Glutamatergic neuron (in vitro differentiated cells): ENCODE measurements at regions not wholly inside any gene's neighbourhood (a gene's known extent, or its start where the extent isn't known, plus 50 kb on each side); places are given as distances from the start of the nearest gene placed in this dataset.

ENCODE experiments used
- DNase-seq: peaks from one replicate; pipeline ENCODE4 v3.0.0; 2022
- H3K27ac Mint-ChIP-seq: one replicate; pipeline ENCODE4 v1.8.0; 2020; ENCODE audit warnings: mild to moderate bottlenecking, mixed read lengths, inconsistent platforms; ENCODE audit not compliant: unreplicated experiment
- H3K27me3 Mint-ChIP-seq: one replicate; pipeline ENCODE4 v1.8.0; 2020; ENCODE audit warnings: mild to moderate bottlenecking, moderate library complexity, mixed read lengths, inconsistent platforms; ENCODE audit not compliant: unreplicated experiment
- H3K36me3 Mint-ChIP-seq: one replicate; pipeline ENCODE4 v1.8.0; 2020; ENCODE audit warnings: mild to moderate bottlenecking, mixed read lengths, inconsistent platforms; ENCODE audit not compliant: unreplicated experiment
- H3K4me1 Mint-ChIP-seq: one replicate; pipeline ENCODE4 v1.8.0; 2020; ENCODE audit warnings: mild to moderate bottlenecking, low read depth, mixed read lengths, inconsistent platforms; ENCODE audit not compliant: unreplicated experiment
- H3K4me3 Mint-ChIP-seq: one replicate; pipeline ENCODE4 v1.8.0; 2020; ENCODE audit warnings: mild to moderate bottlenecking, mixed read lengths, inconsistent platforms; ENCODE audit not compliant: unreplicated experiment
- H3K9me3 Mint-ChIP-seq: one replicate; pipeline ENCODE4 v1.8.0; 2020; ENCODE audit warnings: mild to moderate bottlenecking, moderate library complexity, mixed read lengths, inconsistent platforms; ENCODE audit not compliant: unreplicated experiment
- TF ChIP-seq, protein P1 (sequence below): fragments of 200-600 bp; sonication (generic); IDR thresholded peaks from one replicate; pipeline ENCODE4 v1.5.0; 2021; ENCODE audit not compliant: partially characterized antibody, unreplicated experiment

DNA sequence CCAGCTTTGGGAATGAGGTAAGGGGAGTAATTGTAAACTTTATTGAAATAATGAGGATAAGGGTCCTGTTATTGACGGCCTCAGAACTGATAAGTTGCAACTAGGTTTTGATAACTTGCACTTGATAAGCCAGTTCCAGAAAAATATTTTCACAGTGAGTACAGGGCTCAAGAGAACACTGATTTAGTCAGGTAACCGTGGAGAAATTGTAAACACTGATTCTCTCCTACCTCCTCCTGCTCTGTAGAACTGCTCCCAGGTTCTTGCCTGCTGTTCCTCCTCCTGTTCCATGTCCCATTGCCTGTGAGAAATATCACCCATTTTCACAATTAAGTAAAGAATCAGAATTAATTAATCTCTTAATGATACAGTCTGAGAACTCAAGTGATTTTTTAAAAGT, 55.0 kb upstream of the CXXC4 start:
- no peaks in the 10 kb centered on the region for H3K4me1 Mint-ChIP-seq
- TF ChIP-seq, protein P1, sequence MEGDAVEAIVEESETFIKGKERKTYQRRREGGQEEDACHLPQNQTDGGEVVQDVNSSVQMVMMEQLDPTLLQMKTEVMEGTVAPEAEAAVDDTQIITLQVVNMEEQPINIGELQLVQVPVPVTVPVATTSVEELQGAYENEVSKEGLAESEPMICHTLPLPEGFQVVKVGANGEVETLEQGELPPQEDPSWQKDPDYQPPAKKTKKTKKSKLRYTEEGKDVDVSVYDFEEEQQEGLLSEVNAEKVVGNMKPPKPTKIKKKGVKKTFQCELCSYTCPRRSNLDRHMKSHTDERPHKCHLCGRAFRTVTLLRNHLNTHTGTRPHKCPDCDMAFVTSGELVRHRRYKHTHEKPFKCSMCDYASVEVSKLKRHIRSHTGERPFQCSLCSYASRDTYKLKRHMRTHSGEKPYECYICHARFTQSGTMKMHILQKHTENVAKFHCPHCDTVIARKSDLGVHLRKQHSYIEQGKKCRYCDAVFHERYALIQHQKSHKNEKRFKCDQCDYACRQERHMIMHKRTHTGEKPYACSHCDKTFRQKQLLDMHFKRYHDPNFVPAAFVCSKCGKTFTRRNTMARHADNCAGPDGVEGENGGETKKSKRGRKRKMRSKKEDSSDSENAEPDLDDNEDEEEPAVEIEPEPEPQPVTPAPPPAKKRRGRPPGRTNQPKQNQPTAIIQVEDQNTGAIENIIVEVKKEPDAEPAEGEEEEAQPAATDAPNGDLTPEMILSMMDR: no peak
- H3K27me3 Mint-ChIP-seq: no peaks in the 10 kb centered on the region
- no peaks in the 10 kb centered on the region for H3K9me3 Mint-ChIP-seq
- DNase-seq: no peak
- H3K36me3 Mint-ChIP-seq: no peaks in the 10 kb centered on the region
- H3K4me3 Mint-ChIP-seq: no peak overlapping the region
- no peak overlapping the region for H3K27ac Mint-ChIP-seq

DNA sequence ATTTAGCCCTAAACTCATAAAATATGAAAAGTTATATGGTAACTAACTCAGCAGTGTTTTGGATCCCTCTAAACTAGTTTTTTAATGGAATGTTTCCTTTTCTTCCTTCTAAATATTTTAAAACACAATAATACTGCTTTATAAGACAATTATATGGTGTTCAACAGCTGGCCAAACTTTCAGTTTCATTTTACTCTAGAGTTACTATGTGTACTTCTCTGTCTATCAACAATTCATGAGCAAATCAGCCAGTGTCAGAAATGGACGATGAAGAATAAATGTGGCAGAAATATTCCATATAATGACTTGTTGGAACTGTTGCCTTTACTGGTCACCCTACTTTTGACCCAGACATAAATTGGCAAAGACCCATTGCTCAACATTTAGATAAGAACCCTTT, 64.8 kb upstream of the CXXC4 start:
- Mint-ChIP-seq H3K36me3 (no peaks in the 10 kb centered on the region), H3K4me1 (no peaks in the 10 kb centered on the region), H3K4me3 (no peak overlapping the region), H3K27ac (no peak overlapping the region), H3K9me3 (no peaks in the 10 kb centered on the region), H3K27me3 (no peaks in the 10 kb centered on the region)
- TF ChIP-seq, protein P1: no peak
- DNase-seq: no peak

DNA sequence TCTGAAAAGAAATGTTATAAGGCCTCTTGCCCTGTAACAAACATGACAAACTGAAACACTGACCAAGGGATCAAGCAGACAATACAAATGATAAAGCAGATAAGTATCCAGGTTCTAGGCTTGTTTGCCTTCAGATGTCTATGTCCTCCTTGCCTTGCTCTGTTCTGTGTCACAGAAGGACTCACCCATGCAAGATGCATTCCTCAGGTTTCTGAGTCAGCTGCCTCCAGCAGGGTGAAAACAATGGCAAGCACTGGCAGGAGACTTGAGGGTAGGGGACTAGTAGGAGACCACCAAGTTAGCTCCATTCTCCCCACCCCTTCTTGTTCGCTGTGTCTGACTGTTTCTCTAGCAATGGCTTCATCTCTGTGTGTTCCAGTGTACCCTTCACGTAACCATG, 76.6 kb upstream of the CXXC4 start:
- no peaks in the 10 kb centered on the region for H3K27me3 Mint-ChIP-seq
- TF ChIP-seq, protein P1: no peak
- no peaks in the 10 kb centered on the region for H3K9me3 Mint-ChIP-seq
- DNase-seq: no peak
- H3K4me3 Mint-ChIP-seq: no peak overlapping the region
- H3K4me1 Mint-ChIP-seq: no peaks in the 10 kb centered on the region
- no peak overlapping the region for H3K27ac Mint-ChIP-seq
- no peaks in the 10 kb centered on the region for H3K36me3 Mint-ChIP-seq

DNA sequence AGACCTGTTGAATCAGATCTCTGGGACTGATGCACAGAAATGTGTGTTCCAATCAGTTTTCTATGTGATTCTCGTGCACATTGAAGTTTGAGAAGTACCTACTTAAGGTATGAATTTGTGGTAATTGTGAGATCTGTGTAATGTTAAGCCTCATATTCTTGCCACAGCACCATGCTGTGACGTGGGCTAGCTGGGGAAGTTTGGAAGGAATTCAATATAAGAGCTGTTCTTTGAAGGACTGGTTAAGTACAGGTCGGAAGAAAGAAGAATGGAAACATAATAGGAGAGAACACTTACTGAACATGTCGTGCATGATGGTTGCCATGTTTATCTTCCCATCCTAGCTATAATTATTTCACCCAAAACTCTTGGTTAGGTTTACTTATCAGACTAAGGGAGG, 79.7 kb upstream of the CXXC4 start:
- Mint-ChIP-seq H3K36me3 (no peaks in the 10 kb centered on the region), H3K4me3 (no peak overlapping the region), H3K4me1 (no peaks in the 10 kb centered on the region), H3K27ac (no peak overlapping the region), H3K27me3 (no peaks in the 10 kb centered on the region), H3K9me3 (no peaks in the 10 kb centered on the region)
- no peak for DNase-seq
- TF ChIP-seq, protein P1: no peak

DNA sequence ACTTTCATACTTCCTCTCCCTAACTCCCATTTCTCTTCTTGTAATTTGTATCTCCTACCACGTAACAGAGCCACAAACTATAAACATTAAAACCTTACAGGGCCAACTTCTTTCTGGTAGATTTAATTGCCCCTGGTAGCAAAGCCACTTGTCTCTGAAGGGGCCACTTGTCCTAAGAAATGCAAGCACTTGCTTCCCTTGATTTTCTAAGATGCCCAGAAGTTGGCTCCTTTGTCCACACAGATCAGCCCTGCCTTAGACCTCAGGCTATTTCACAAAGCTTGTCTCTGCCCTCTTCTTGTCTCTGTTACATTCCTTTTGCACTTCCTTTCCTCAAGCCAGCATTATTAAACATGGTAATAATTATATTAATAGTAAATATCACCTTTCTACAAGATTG, 80.6 kb upstream of the CXXC4 start:
- Mint-ChIP-seq H3K27ac (no peak overlapping the region), H3K9me3 (no peaks in the 10 kb centered on the region)
- TF ChIP-seq, protein P1: no peak

More for the DNA sequence above, 80.6 kb upstream of the CXXC4 start:
- H3K4me3 Mint-ChIP-seq: no peak overlapping the region
- no peak for DNase-seq
- no peaks in the 10 kb centered on the region for H3K4me1 Mint-ChIP-seq
- H3K36me3 Mint-ChIP-seq: no peaks in the 10 kb centered on the region
- H3K27me3 Mint-ChIP-seq: no peaks in the 10 kb centered on the region
